GM21367 (cell line): ENCODE measurements at regions not wholly inside any gene's neighbourhood (a gene's known extent, or its start where the extent isn't known, plus 50 kb on each side); places are given as distances from the start of the nearest gene placed in this dataset.
"Not testable (repeated sequence)": the region's sequence is repeated elsewhere in the genome, so short reads cannot be mapped to it uniquely, and the experiment has no call there.

Experiments used
- ATAC-seq: cut with Tn5 transposase; IDR thresholded peaks from one replicate; pipeline ENCODE4 v1.9.1; 2021; ENCODE audit not compliant: unreplicated experiment

DNA sequence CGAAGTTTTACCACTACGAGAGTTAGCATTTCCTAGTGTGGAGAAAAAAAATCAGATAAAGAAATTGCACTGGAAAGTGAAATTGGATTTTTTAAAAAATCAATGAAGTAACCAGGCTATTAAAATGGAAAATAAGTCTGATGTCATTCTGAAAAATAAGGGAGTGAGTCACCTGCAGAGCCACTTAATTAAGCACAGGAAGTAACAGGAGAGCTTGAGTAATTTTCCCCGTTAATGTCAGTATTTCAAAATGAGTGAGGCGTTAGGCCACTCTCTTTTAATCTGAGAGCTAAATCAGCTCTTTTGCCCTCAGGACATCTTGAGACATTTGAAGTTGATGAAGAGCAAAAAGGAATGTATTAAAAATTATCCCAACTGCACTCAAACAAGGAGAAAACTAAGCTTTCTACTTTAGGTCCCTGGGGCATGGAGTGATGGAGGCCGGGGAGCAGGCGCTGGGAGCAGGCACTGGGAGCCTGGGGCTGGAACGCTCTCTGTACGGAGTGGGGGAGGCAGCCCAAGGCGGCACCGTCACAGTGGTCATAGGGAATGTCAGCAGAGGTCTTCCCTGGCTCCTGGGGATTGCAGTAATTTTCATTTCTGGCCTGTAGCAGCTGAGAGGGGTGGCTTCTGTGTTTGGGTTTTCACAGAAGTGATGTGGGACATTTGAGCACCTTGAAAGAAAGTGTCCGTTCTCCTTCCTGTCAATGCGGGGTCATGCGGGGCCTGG, 194.6 kb downstream of the BCL2L11 start:
- ATAC-seq, result not testable (repeated sequence)

DNA sequence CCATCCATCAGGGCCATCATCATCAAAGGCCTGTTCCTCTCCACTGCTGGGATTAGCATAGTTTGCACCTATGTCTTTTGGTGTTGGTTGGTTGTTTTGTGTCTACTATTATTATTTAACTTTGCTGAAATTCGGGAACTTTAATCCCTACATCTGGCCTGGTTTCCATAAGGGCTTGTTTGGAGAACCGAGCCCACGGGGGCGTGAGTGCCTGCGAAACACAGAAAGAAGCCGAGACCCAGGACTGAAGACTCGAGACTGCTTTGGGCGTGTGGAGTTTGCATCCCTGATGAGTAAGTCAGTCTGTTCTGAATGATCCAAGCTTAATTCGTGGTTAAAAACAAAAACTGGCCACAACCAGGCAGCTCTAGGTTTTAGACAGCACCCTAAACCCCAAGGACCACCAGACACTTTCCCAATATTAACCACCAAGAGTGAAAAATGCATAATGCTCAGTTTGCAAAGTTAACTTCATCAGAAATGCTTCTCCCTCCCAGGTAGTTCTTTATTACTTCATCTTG, 195.6 kb downstream of the BCL2L11 start:
- not testable (repeated sequence) for ATAC-seq

DNA sequence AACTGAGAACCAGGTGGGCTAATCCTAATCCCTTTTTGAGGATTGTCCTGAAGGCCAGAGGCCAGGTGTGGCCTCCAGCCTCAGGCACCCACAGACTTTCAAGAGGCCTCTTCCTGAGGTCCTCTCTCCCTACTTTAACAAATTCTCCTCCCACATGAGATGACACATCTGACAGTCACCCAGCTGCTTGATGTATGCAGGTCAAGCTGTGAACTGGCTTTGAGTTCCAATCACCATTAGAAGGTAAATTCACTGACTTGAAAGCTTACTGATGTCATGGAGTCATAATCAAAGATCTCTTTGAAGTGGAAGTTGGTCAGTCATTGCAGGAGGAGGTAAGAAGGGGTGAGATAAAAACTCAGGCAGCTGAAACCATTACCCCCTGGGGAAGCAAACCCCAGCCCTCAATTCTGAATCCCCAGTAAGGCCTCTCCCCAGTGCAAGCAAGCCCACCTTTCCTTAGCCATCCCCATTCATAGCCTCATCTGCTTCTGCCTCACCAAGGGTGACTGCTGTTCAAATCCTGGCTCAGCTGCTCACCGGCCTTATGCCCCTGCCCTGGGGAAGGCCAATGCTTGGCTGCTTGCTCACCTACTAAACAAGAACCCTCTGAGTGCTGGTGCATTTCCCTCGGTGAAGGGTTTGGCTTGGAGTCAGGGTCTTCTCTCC, 196.3 kb downstream of the BCL2L11 start:
- ATAC-seq, result not testable (repeated sequence)

DNA sequence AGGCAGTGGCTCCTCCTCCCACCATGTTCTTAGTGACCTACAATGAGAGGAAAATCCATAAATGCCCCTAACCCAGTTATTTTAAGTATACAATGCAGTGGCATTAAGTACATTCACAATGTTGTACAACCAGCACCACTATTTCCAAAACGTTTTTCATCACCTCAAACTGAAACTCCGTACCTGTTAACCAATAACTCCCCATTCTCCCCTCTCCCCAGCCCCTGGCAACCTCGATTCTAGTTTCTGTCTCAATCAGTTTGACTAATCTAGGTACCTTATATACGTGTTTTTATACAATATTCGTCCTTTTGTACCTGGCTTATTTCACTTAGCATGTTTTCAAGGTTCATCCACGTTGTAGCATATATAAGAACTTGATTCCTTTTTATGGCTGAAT, 198.8 kb downstream of the BCL2L11 start:
- ATAC-seq, result not testable (repeated sequence)

DNA sequence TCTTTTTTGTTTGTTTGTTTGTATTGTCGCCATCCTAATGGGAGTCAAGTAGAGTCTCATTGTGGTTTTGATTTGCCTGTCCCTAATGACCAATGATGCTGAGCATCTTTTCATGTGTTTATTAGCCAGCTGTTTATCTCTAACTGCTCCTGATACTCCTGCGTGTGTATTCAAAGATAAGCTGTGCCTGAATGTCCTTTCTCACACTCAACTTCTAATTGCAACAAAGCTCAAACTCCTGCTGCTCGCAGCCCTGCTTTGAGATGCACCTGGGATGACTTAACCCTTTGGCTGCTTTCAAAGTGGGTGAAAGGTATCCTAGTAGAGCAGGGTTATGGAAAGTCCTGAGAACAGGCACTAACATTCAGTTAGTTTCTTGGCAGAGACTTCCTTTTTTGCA, 199.6 kb downstream of the BCL2L11 start:
- ATAC-seq, result not testable (repeated sequence)

DNA sequence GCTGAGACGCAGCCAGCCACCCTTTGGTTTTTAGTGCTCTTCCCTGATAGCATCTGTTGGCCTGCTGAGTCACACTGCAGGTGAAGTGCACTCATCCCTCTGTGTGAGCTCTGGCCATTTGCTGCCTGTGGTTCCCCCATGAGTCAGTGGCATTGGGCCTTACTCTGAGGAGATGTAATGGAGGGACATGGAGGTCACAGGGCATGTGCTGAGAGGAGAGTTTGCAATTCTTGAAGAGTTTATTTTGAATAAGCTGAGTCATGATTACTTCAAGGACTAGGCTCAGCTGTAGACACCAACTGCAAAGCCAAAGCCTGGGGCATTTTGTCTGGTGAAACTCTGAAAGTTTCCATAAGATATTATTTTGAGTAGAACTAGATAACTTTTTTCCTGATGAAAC, 200.3 kb downstream of the BCL2L11 start:
- ATAC-seq, result not testable (repeated sequence)

DNA sequence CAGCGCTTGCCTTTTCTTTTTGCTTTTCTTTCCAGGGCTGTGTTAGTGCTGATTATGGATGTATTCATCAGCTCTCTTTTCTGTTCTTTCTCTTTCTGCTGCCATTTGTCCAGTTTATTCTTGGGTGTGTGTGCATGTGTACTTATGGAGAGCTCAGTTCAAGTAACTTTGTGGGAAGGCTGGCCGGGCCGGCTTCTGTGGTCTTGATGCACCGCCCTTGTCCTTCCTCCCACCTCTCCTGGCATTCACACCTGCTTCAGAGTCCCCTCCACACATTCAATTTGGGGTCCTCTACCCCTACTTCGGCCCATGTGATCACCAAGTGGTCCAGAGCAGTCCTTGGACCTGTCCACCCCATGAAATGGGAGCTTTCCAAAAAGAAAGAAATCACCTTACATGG, 202.7 kb downstream of the BCL2L11 start:
- not testable (repeated sequence) for ATAC-seq

DNA sequence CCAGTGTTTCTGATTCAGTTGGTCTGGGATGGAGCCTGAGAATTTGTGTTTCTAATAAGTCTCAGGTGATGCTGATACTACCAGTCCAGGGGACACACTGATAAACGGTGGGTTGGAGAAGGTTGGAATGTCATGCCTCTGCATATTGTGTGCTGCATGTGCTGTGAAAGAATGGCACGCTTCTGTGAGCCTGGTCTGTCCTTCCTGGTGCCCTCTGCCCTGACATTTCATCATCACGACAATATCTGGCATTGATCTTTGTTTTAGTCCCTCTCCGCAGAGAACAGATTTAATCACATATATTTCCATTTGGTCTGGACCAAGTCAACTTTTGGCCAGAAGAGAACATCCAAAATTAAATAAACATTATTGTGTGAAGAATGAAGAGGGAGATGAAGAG, 207.0 kb downstream of the BCL2L11 start:
- ATAC-seq, result not testable (repeated sequence)

DNA sequence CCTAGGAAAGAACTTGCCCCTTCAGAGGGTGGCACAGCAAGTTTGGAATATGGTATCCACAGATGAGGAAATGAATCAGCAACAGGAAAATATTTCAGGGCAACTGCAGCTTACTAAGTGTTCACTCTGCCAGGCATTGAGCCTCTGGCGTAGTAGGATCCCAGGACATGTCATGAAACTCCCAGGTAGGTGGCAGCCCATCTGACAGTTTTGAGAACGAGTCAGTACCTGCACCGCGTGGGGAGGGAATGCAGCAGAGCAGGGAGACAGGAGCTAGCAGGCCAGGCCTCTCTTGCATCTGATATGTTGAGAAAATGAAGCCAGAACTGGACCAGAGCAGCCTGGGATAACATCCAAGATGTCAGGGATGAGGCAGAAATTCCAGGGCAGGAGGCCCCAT, 208.6 kb downstream of the BCL2L11 start:
- not testable (repeated sequence) for ATAC-seq

DNA sequence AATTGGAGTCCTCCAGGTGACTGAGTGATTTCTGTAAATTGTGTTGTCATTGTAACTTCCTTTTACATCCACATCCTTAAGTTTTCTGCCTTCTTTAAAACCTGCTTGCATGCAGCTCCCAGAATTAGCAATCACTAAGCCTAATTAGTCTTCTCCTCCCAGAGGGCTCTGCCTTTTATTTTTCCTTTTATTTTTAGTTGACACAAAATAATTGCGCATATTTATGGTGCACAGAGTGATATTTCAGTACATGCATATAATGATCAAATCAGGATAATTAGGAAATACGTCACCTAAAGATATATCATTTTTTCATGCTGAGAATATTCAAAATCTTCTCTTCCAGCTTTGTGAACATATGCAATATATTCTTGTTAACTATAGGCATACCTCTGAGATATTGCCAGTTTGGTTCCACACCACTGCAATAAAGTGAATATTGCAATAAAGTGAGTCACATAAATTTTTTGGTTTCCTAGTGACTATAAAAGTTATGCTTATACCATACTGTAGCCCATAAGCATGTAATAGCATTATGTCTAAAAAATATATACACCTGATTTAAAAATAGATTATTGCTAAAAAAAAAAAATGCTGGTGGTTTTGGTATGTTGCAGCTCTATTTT, 210.5 kb downstream of the BCL2L11 start:
- not testable (repeated sequence) for ATAC-seq

DNA sequence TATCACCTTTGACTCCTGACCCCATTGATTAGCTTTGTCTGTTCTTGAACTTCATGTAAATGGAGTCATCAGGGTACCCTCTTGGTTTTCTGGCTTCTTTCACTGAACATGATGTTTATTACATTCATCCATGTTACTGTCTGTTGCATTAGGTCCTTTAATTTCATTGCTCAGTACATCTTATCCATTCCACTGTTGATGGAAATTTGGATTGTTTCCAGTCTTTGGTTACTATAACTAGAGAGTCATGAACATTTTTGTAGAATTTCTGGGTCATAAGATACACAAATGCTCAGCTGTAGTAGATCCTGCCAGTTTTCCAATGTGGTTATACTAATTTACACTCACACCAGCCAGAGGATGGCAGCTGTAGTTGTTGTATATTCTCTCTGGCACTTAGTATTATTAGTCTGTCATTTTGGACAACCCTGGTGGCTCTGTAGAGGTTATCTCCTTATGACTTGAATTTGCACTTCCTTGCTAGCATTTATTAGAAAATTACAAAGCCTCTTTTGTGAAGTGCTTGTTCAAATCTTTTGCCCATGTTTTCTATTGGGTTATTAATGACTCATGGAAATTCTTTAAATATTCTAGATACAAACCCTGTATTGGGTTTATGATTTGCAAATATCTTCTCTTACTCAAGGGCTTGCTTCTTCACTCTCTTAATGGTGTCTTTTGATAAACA, 214.7 kb downstream of the BCL2L11 start:
- not testable (repeated sequence) for ATAC-seq

DNA sequence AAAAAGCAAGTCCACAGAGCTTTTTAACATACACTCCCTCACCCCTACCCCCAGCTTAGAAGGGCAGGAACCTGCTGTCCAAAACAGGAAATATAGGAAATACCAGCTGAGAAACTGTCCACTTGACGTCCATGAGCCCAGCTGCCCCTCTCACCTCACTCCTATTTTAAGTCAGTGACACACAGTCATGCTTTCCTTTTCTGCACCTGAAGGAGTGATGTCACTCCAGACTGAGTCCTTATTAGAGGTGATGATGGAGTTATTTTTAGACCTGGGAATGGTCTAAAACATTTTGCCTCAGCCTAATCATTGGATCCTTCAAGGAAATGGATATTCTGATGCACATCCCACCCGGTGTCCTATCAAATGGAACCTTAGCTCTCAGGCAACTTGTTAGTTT, 217.8 kb downstream of the BCL2L11 start:
- ATAC-seq, result not testable (repeated sequence)

DNA sequence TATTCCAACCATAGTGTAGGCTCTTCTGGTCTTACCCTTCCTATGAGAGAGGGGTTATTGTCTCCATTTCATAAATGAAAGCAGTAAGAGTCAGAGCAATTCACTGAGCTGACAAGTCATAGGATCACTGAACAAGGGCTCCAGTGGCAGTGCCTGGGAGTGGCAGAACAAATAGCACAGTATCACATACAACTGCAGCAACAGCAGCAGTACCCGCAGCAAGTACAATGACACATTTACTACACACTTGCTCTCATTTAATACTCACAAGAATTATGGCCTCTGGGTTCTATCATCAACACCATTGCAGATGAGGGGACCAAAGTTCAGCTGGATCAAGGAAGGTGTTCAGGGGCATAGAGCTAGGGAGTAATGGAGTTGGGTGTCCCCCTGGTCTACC, 218.8 kb downstream of the BCL2L11 start:
- not testable (repeated sequence) for ATAC-seq

DNA sequence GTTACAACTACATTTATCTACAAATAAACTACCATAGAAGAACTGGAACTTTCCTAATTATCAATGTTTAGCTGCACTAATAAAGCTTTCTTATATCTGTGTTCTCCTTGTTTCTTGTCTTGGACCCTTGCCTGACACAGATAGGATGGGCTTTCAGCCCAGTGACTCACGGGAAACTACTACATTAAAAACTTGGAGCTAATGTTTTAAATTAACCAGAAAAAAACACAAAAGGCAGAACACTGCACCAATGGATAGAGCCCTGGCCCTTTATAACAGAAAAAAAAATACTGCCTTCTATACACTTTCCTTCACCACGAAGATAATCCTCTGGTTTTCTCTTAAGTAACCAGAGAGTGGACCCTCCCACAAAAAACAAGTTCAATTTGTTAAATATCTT, 223.9 kb downstream of the BCL2L11 start:
- not testable (repeated sequence) for ATAC-seq

DNA sequence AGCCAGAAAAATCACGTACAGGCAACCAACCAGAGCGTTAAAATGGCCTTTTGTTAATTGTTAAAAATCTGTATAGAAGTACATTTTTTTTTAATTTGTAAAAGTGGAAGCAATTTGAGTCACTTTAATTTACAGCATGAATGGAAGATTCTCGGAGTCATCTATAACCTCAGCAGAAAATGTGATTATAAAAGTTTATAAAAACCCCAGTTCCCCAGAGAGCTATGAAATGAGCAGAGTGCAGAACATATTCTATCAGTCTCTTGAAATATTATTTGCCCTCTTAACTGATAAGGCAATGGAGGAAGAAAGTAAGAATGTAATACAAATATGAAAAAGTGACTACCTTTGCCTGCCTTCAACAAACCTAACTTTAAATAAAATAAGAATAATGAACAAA, 224.7 kb downstream of the BCL2L11 start:
- ATAC-seq, result not testable (repeated sequence)

DNA sequence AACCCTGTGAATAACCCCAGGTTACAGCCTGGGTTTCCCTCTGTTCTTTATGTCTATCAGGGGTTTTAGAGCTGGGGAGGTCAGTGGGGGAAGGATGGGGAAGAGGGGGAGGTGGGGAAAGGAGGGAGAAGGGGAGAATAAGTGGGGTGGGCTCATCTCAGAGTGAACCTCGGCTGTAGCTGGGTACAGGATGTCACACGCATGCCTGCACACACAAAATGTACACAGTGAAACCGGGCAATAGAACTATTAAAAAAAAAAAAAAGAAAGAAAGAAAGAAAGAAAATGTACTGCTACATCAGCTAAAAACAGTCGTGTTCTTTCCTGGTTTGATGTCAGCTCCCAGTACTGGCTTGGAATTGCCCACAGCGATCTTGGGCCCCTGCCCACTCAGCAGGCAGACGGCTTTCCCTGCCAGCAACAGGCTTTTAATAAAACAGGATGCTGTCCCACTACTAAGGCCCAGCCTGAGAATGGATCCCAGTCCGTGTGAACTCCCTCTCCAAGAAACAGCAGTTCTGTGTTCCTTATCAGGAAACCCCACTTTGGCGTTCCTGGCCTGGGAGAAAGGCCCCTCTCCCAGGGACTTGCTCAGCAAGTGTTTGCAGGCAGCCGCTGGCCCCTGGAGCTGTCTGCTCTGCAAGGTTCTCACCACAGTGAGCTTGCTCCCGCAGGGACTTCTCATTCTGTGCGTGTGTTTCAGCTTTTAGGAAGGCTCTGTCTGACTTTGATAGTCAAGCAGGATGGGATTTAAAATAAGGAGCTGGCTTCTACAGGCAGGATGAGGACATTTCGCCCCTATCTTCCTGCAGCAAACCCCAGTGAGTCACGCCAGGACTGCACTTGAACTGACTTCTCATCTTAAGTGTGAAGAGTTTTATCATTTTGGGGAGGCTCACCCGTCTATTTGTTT, 225.6 kb downstream of the BCL2L11 start:
- ATAC-seq, result not testable (repeated sequence)

DNA sequence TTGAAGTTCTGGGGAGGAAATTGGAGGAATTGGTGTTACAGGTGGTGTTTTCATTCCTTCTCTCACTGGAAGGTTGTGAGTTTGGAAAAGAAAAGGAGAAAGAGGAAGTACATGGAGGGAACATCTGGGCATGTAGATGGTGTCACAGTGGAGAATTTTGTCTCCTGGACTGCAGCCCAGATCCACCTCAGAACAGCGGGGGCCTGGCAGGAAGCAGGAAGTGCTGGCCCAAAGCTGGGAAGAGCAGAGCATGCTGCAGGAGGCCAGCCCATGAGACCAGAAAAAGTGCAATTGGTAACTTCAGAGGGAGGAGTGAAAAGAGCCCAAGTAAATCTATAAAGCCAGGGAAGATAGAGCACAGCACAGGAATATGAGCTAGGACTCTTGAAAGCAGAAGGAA, 227.0 kb downstream of the BCL2L11 start:
- not testable (repeated sequence) for ATAC-seq

DNA sequence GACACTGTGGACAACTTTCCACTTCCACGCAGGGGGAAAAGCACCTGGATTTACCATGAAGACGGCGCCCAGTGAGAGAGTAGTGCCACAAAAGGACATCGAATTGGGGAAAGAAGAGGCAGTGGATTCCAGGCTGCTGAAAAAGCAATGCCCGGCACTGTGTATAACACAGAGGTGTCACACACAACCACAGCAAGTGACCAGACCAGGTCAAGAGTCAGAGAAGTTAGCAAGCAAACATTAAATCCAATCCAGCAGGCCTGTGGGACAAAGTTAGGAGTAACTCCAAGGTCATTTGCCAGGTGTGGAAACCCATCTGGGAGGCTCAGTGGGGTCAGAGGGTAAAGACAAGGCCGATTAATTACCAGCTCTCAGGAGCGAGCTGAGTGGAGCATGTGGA, 227.6 kb downstream of the BCL2L11 start:
- ATAC-seq, result not testable (repeated sequence)

DNA sequence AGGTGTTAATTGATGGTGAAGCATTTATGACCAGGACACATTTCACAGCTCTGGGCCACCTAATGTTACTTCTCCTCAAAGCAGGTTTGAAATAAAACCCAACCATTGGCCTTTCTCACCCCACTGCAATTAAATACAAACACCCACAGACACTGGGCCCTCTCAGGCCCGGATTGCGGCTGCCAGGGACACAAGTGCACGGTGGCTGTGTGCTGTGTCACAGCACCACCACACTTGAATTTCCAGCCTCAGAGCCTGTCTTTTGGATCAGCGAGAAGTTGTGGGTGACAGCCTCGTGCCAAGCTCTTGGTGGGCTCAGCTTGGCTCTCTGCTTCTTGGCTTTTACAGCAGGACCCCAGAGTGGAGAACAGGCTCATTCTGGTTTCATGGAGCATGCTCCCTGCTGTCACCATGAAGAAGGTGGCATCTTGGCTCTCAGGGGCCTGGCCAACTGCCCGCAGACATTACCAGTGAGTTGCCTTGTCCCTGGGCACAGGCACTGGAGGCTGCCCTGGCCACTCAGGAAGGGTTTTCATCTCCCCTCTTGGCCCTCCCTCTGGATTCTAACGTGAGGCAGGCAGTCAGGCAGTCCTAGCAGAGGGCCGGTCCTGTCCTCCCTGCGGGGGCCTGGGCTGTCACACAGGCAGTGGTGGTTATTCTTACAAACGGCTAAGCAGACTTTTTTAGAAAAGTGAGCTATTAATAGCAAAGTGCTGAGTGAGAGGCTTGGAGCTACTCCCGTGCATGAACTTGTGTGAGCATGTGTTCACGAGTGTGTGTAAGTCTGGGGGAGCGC, 234.5 kb downstream of the BCL2L11 start:
- ATAC-seq, result not testable (repeated sequence)
